Omental fat pad (tissue), 3 donors: ENCODE measurements at regions not wholly inside any gene's neighbourhood (a gene's known extent, or its start where the extent isn't known, plus 50 kb on each side); places are given as distances from the start of the nearest gene placed in this dataset.

Experiments
- ATAC-seq: fragments of 150-250 bp; one replicate; pipeline ENCODE4 v1.9.1; 2016; ENCODE audit warnings: mild to moderate bottlenecking, moderate library complexity; ENCODE audit not compliant: low FRiP score
- DNase-seq: peaks from one replicate; pipeline ENCODE4 v3.0.0-alpha.2; 2019; ENCODE audit warnings: low spot score
- CTCF ChIP-seq, 3 donors: fragments of 450-650 bp; IDR thresholded peaks; one replicate each; pipeline ENCODE4 v1.5.1; 2016 to 2017; ENCODE audit warnings: antibody characterized with exemption in 3 of 3, mild to moderate bottlenecking in 3 of 3, moderate library complexity in 2 of 3

DNA sequence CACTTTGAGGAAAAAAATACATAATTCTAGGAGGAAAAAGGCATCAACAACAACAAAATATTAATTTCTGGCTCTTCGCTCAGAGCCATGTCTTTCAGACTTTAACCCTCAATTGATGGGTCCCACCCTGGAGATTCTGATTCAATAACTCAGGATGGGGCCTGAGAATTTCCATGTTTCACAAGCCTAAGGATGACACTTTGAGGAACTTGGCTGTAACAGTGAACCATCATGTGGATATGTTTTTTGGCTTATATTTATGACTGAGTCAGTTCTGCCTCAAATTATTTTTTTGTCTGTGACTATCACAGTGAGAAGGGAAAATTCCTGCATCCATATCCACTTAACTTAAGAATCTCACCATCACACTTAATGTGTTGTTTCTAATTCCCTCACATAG lies 504.6 kb downstream of the RASEF start:
- TF ChIP-seq CTCF (IDR thresholded peaks at IDR 0.05): no peak
- DNase-seq (no peak), ATAC-seq (no peak)

GRCh38 chr9:82558855-82559630 lies 503.9 kb downstream of the RASEF start:
- no peak for ATAC-seq
- TF ChIP-seq CTCF (IDR thresholded peaks at IDR 0.05): no peak
- no peak for DNase-seq

DNA sequence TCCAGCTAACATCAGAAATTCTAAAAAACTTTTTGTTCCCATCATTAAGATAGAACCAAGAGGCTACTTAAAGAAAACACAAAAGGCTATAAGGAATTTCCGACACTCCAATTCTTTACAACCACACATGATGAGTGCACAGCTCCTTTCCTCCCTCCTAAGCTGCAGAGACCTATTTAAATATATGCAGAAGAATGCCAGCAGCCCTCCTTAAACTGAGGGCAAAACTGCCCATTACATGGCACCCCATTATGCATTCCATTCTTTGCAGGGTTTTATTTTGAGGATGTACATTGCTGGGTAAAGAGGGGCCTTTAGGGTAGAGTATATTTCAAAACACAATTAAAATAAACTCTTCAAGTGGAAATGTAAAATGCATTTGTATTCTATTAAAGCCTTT lies 502.9 kb downstream of the RASEF start:
- DNase-seq: no peak
- TF ChIP-seq CTCF (IDR thresholded peaks at IDR 0.05): no peak
- no peak for ATAC-seq

DNA sequence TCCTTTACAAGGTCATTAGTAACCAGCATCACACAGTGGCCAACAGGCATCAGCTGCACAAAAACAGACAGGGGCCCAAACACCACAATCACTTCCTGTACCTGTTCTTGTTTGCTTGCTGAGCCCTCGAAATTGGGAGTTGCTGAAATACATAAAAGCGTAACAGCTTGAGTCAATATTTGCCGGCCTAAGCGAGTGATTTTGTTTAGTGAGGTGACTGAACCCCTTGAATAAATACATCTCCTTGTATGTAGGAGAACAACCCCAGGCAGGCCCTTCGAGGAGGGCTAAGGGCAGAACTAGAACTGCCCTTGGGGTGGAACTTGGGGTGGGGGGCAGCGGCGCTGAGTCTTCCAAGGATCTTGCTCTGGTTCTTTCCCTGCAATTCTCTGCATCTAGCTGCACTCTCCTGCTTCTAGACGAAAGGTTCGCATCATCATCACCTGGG lies 502.5 kb downstream of the RASEF start:
- no peak for ATAC-seq
- DNase-seq: no peak
- TF ChIP-seq CTCF (IDR thresholded peaks at IDR 0.05): no peak

GRCh38 chr9:82563094-82563493 lies 499.8 kb downstream of the RASEF start:
- no peak for ATAC-seq
- no peak for TF ChIP-seq CTCF (IDR thresholded peaks at IDR 0.05)
- no peak for DNase-seq

DNA sequence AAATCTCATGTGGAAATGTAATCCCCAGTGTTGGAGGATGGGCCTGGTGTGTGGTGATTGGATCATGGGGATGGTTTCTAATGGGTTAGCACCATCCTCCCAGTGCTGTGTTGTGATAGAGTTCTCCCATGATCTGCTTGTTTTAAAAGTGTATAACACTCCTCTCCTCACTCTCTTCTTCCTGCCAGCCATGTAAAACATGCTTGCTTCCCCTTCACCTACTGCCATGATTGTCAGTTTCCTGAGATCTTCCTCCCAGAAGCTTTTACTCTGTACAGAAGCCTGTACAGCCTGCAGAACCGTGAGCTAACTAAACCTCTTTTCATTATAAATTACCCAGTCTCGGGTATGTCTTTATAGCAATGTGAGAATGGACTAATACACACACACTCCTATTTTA lies 499.1 kb downstream of the RASEF start:
- no peak for DNase-seq
- TF ChIP-seq CTCF (IDR thresholded peaks at IDR 0.05): no peak
- ATAC-seq: no peak
